Endothelial cell of umbilical vein (primary cell): ENCODE measurements at regions not wholly inside any gene's neighbourhood (a gene's known extent, or its start where the extent isn't known, plus 50 kb on each side); places are given as distances from the start of the nearest gene placed in this dataset.

Experiments used
- BruUV-seq: library from RNA; stranded (reverse); fragments of 400-500 nt; replicated peaks from 2 replicates; lab custom pipeline; 2021; lab: Mats Ljungman, UMichigan
- CTCF ChIA-PET: fragments of 300-600, 350-600 bp; sonication (Branson Sonifier 250); formaldehyde crosslinking; loops from one replicate; lab custom pipeline; 2021; ENCODE audit warnings: antibody characterized with exemption, inconsistent platforms; lab: Charles Lee
- POLR2A ChIA-PET: fragments of 300-600, 350-600 bp; sonication (Branson Sonifier 250); formaldehyde crosslinking; loops from one replicate; lab custom pipeline; 2021; ENCODE audit warnings: antibody characterized with exemption, inconsistent platforms; lab: Charles Lee
- DNase-seq: peaks from one replicate; pipeline ENCODE4 v3.0.0-alpha.2; 2011; ENCODE audit warnings: low read depth, low spot score
- FAIRE-seq: peaks from 2 replicates; lab custom pipeline; 2011; peaks lifted over from hg19 to GRCh38; lab: Jason Lieb, UNC
- H2AFZ ChIP-seq: 2 replicates; pipeline ENCODE4 v1.6.0; 2012; ENCODE audit warnings: low read depth, low read length, control low read depth, inconsistent platforms
- H3K27ac ChIP-seq: 2 replicates; pipeline ENCODE4 v1.5.1; 2011; ENCODE audit warnings: low read depth, mild to moderate bottlenecking, control low read depth, low read length, moderate library complexity; ENCODE audit not compliant: insufficient read depth
- H3K27me3 ChIP-seq, 2 experiments: 2 replicates each; pipeline versions ENCODE4 v1.6.0 to v1.6.1; 2011; ENCODE audit warnings: low read length in 2 of 2, mixed read lengths in 1 of 2; ENCODE audit not compliant: control insufficient read depth in 2 of 2, insufficient read depth in 2 of 2
- H3K36me3 ChIP-seq, 2 experiments: 2 replicates in 1 of 2; 3 replicates in 1 of 2; pipeline ENCODE4 v1.5.1; 2011; ENCODE audit warnings: low read length in 2 of 2, mild to moderate bottlenecking in 1 of 2, moderate library complexity in 1 of 2; ENCODE audit not compliant: control insufficient read depth in 2 of 2, insufficient read depth in 2 of 2; ENCODE audit errors: extremely low read depth in 1 of 2
- H3K4me1 ChIP-seq: 3 replicates; pipeline ENCODE4 v1.5.1; 2011; ENCODE audit warnings: mild to moderate bottlenecking, low read length; ENCODE audit not compliant: control insufficient read depth, insufficient read depth; ENCODE audit errors: extremely low read depth
- H3K4me2 ChIP-seq: 2 replicates; pipeline ENCODE4 v1.6.1; 2011; ENCODE audit warnings: low read length, control low read depth, mixed read lengths; ENCODE audit not compliant: insufficient read depth
- H3K4me3 ChIP-seq, 3 experiments: fragments of 200-600 bp in 1 of 3; sonication (generic), shearing (Covaris generic) in 1 of 3; replicated peaks in 1 of 3; 2 replicates each; pipeline ENCODE4 v1.5.1; 2011 to 2016; ENCODE audit warnings: control low read depth in 3 of 3, low read length in 3 of 3, mild to moderate bottlenecking in 2 of 3, inconsistent platforms in 1 of 3, low read depth in 1 of 3, moderate library complexity in 1 of 3; ENCODE audit not compliant: insufficient read depth in 1 of 3
- H3K79me2 ChIP-seq: 2 replicates; pipeline ENCODE4 v1.6.0; 2012; ENCODE audit warnings: low read length, inconsistent platforms; ENCODE audit not compliant: control insufficient read depth, insufficient read depth
- H3K9ac ChIP-seq: replicated peaks from 2 replicates; pipeline ENCODE3; 2011; ENCODE audit warnings: low read length, control low read depth; ENCODE audit not compliant: insufficient read depth; ENCODE audit errors: extremely low read depth
- H3K9me1 ChIP-seq: replicated peaks from 3 replicates; pipeline ENCODE4 v1.6.0; 2011; ENCODE audit warnings: mild to moderate bottlenecking, low read length; ENCODE audit not compliant: control insufficient read depth, insufficient read depth; ENCODE audit errors: extremely low read depth
- H3K9me3 ChIP-seq: replicated peaks from 2 replicates; pipeline ENCODE4 v1.5.1; 2012; ENCODE audit warnings: low read length, inconsistent platforms; ENCODE audit not compliant: control insufficient read depth, insufficient read depth
- H4K20me1 ChIP-seq: replicated peaks from 2 replicates; pipeline ENCODE3; 2011; ENCODE audit warnings: mild to moderate bottlenecking, low read length; ENCODE audit not compliant: control insufficient read depth, insufficient read depth; ENCODE audit errors: extremely low read depth
- EZH2 ChIP-seq: IDR thresholded peaks from 2 replicates; pipeline ENCODE4 v1.6.1; 2012; ENCODE audit warnings: borderline replicate concordance, low read depth, mild to moderate bottlenecking, moderate library complexity, low read length, inconsistent platforms; ENCODE audit not compliant: severe bottlenecking
- FOS ChIP-seq: IDR thresholded peaks from 2 replicates; pipeline ENCODE4 v1.6.1; 2011; ENCODE audit warnings: mild to moderate bottlenecking, low read length, moderate library complexity, borderline replicate concordance; ENCODE audit not compliant: insufficient read depth
- GATA2 ChIP-seq: IDR thresholded peaks from 2 replicates; pipeline ENCODE4 v1.7.0; 2011; ENCODE audit warnings: low read depth, mild to moderate bottlenecking, moderate library complexity, mixed read lengths, low read length; ENCODE audit not compliant: insufficient read length, insufficient read depth
- JUN ChIP-seq: IDR thresholded peaks from 2 replicates; pipeline ENCODE4 v1.6.1; 2011; ENCODE audit warnings: borderline replicate concordance, low read depth; ENCODE audit not compliant: insufficient read length, insufficient read depth
- MYC ChIP-seq: IDR thresholded peaks from one replicate; pipeline ENCODE4 v1.6.1; 2011; ENCODE audit warnings: mild to moderate bottlenecking, low read depth, low read length
- POLR2A ChIP-seq: IDR thresholded peaks from 2 replicates; pipeline ENCODE4 v1.6.1; 2012; ENCODE audit warnings: low read depth, mild to moderate bottlenecking, control low read depth, low read length
- POLR2AphosphoS5 ChIP-seq: IDR thresholded peaks from 2 replicates; pipeline ENCODE4 v1.6.1; 2012; ENCODE audit warnings: low read depth, mild to moderate bottlenecking, control low read depth, low read length, moderate library complexity; ENCODE audit not compliant: insufficient read depth
- dilution Hi-C: fragments of 300-500 bp; cut with MboI; formaldehyde crosslinking; loops from one replicate; pipeline ENCODE4 v1.15.0; 2019; ENCODE audit warnings: low sequenced_read_pairs; ENCODE audit not compliant: extremely low pct_ligation_motif_present
- intact Hi-C: fragments of 100-400 bp; cut with micrococcal nuclease; formaldehyde crosslinking; loops from one replicate; pipeline ENCODE4 v1.10.0; 2022
- TF ChIP-seq, protein P1 (sequence below): IDR thresholded peaks from 2 replicates; pipeline ENCODE4 v1.6.1; 2011; ENCODE audit not compliant: insufficient read depth, insufficient read length
- TF ChIP-seq, protein P2 (sequence below), 2 donors: IDR thresholded peaks; 1 replicate in 1 of 2; 2 replicates in 1 of 2; pipeline ENCODE4 v1.5.1; 2011; ENCODE audit warnings: low read length in 2 of 2, mild to moderate bottlenecking in 2 of 2, moderate library complexity in 2 of 2, control low read depth in 1 of 2, inconsistent platforms in 1 of 2, low read depth in 1 of 2; ENCODE audit not compliant: insufficient read depth in 1 of 2; ENCODE audit errors: extremely low read depth in 1 of 2

GRCh38 chr2:136395582-136395981, 277.6 kb upstream of the CXCR4 start:
- no peaks in the 10 kb centered on the region for H3K4me1 ChIP-seq
- no peaks in the 10 kb centered on the region for H4K20me1 ChIP-seq
- H3K36me3 ChIP-seq, result no peaks in the 10 kb centered on the region
- no peak for DNase-seq
- no peak overlapping the region for H3K27ac ChIP-seq
- POLR2A ChIA-PET, result no interaction called here
- no TSS peak for BruUV-seq
- no peak overlapping the region for H3K4me3 ChIP-seq
- no peaks in the 10 kb centered on the region for H3K9me3 ChIP-seq
- intact Hi-C loops (no loop called here), dilution Hi-C loops (no loop called here)
- no peak for FAIRE-seq
- no peak overlapping the region for H2AFZ ChIP-seq
- H3K4me2 ChIP-seq, result no peak overlapping the region
- TF ChIP-seq EZH2 (no peak), FOS (no peak), GATA2 (no peak), JUN (no peak), POLR2AphosphoS5 (no peak), MYC (no peak), POLR2A (no peak)
- TF ChIP-seq, protein P1, sequence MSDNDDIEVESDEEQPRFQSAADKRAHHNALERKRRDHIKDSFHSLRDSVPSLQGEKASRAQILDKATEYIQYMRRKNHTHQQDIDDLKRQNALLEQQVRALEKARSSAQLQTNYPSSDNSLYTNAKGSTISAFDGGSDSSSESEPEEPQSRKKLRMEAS, result no peak
- TF ChIP-seq, protein P2, sequence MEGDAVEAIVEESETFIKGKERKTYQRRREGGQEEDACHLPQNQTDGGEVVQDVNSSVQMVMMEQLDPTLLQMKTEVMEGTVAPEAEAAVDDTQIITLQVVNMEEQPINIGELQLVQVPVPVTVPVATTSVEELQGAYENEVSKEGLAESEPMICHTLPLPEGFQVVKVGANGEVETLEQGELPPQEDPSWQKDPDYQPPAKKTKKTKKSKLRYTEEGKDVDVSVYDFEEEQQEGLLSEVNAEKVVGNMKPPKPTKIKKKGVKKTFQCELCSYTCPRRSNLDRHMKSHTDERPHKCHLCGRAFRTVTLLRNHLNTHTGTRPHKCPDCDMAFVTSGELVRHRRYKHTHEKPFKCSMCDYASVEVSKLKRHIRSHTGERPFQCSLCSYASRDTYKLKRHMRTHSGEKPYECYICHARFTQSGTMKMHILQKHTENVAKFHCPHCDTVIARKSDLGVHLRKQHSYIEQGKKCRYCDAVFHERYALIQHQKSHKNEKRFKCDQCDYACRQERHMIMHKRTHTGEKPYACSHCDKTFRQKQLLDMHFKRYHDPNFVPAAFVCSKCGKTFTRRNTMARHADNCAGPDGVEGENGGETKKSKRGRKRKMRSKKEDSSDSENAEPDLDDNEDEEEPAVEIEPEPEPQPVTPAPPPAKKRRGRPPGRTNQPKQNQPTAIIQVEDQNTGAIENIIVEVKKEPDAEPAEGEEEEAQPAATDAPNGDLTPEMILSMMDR (IDR thresholded peaks at IDR 0.05; ENCODE audit: extremely low read depth in 1 of 2, insufficient read depth in 1 of 2, low read depth in 1 of 2, low read length in 2 of 2), result no peak
- CTCF ChIA-PET, result interaction anchor here (1.0 kb wide), 1 partner anchor 11 kb away, joined by 3 read pairs; no protein-coding TSS in a partner anchor
- H3K9me1 ChIP-seq, result no peaks in the 10 kb centered on the region
- H3K27me3 ChIP-seq, result no peaks in the 10 kb centered on the region
- H3K79me2 ChIP-seq, result no peaks in the 10 kb centered on the region
- no peak overlapping the region for H3K9ac ChIP-seq
